H9 (cell line): ENCODE measurements at regions not wholly inside any gene's neighbourhood (a gene's known extent, or its start where the extent isn't known, plus 50 kb on each side); places are given as distances from the start of the nearest gene placed in this dataset.

ENCODE experiments used
- DNase-seq: peaks from one replicate; pipeline ENCODE4 v3.0.0-alpha.2; 2017
- H2AFZ ChIP-seq: one replicate; pipeline ENCODE4 v1.6.1; 2013; ENCODE audit warnings: mild to moderate bottlenecking, low read length, control low read depth, moderate library complexity
- H2AK5ac ChIP-seq: 2 replicates; pipeline ENCODE4 v1.6.1; 2013; ENCODE audit warnings: low read length, control low read depth, mixed read lengths; ENCODE audit not compliant: insufficient read length
- H2BK120ac ChIP-seq: one replicate; pipeline ENCODE4 v1.6.1; 2013; ENCODE audit warnings: low read depth, mild to moderate bottlenecking, low read length, control low read depth, inconsistent platforms; ENCODE audit not compliant: poor library complexity, severe bottlenecking
- H2BK12ac ChIP-seq: 2 replicates; pipeline ENCODE4 v1.6.1; 2013; ENCODE audit warnings: low read length, control low read depth, mixed read lengths, low read depth; ENCODE audit not compliant: insufficient read length
- H2BK15ac ChIP-seq: 2 replicates; pipeline ENCODE4 v1.6.1; 2013; ENCODE audit warnings: low read depth, low read length, control low read depth
- H2BK20ac ChIP-seq: one replicate; pipeline ENCODE4 v1.6.1; 2013; ENCODE audit warnings: low read depth, mild to moderate bottlenecking, low read length, control low read depth, inconsistent platforms; ENCODE audit not compliant: poor library complexity, severe bottlenecking
- H2BK5ac ChIP-seq: 2 replicates; pipeline ENCODE4 v1.6.1; 2013; ENCODE audit warnings: low read length, control low read depth, mixed read lengths; ENCODE audit not compliant: insufficient read length
- H3K14ac ChIP-seq: 2 replicates; pipeline ENCODE4 v1.6.1; 2013; ENCODE audit warnings: low read length, control low read depth; ENCODE audit not compliant: insufficient read depth
- H3K18ac ChIP-seq: 2 replicates; pipeline ENCODE4 v1.6.1; 2013; ENCODE audit warnings: low read depth, mild to moderate bottlenecking, mixed read lengths, low read length, control low read depth; ENCODE audit not compliant: insufficient read length
- H3K23ac ChIP-seq: 2 replicates; pipeline ENCODE4 v1.6.1; 2013; ENCODE audit warnings: low read length, control low read depth, mixed read lengths, low read depth; ENCODE audit not compliant: insufficient read length
- H3K23me2 ChIP-seq: 2 replicates; pipeline ENCODE4 v1.6.1; 2013; ENCODE audit warnings: low read depth, mild to moderate bottlenecking, mixed read lengths, low read length, control low read depth; ENCODE audit not compliant: insufficient read length, poor library complexity, severe bottlenecking
- H3K27ac ChIP-seq: 2 replicates; pipeline ENCODE4 v1.5.1; 2013; ENCODE audit warnings: low read length, control low read depth, mixed read lengths, low read depth; ENCODE audit not compliant: insufficient read length
- H3K27me3 ChIP-seq: 2 replicates; pipeline ENCODE4 v1.6.1; 2013; ENCODE audit warnings: low read length, control low read depth, inconsistent platforms; ENCODE audit not compliant: insufficient read depth
- H3K4ac ChIP-seq: 2 replicates; pipeline ENCODE4 v1.6.1; 2013; ENCODE audit warnings: low read depth, mild to moderate bottlenecking, control low read depth, inconsistent platforms, low read length, moderate library complexity
- H3K4me1 ChIP-seq: 2 replicates; pipeline ENCODE4 v1.6.1; 2013; ENCODE audit warnings: low read length, control low read depth, inconsistent platforms; ENCODE audit not compliant: insufficient read depth
- H3K4me2 ChIP-seq: 2 replicates; pipeline ENCODE4 v1.6.1; 2013; ENCODE audit warnings: low read length, control low read depth, mixed read lengths; ENCODE audit not compliant: insufficient read length, insufficient read depth
- H3K56ac ChIP-seq: 2 replicates; pipeline ENCODE4 v1.6.1; 2013; ENCODE audit warnings: low read depth, mild to moderate bottlenecking, mixed read lengths, low read length, control low read depth; ENCODE audit not compliant: insufficient read length
- H3K79me1 ChIP-seq: 2 replicates; pipeline ENCODE4 v1.6.1; 2013; ENCODE audit warnings: low read depth, mild to moderate bottlenecking, moderate library complexity, low read length, control low read depth, inconsistent platforms; ENCODE audit not compliant: insufficient read depth, poor library complexity, severe bottlenecking
- H3K79me2 ChIP-seq: 2 replicates; pipeline ENCODE4 v1.6.1; 2013; ENCODE audit warnings: low read length, control low read depth, inconsistent platforms; ENCODE audit not compliant: insufficient read depth
- H3K9ac ChIP-seq: 2 replicates; pipeline ENCODE4 v1.6.1; 2013; ENCODE audit warnings: low read length, control low read depth, mixed read lengths; ENCODE audit not compliant: insufficient read length; ENCODE audit errors: extremely low read depth
- H3K9me3 ChIP-seq: one replicate; pipeline ENCODE4 v1.6.1; 2013; ENCODE audit warnings: low read depth, low read length, inconsistent platforms; ENCODE audit not compliant: control insufficient read depth
- H3T11ph ChIP-seq: one replicate; pipeline ENCODE4 v1.6.1; 2013; ENCODE audit warnings: mild to moderate bottlenecking, low read length, control low read depth, inconsistent platforms
- H4K20me1 ChIP-seq: one replicate; pipeline ENCODE4 v1.6.1; 2013; ENCODE audit not compliant: control insufficient read depth, insufficient read length, insufficient read depth
- H4K5ac ChIP-seq: 2 replicates; pipeline ENCODE4 v1.6.1; 2013; ENCODE audit warnings: low read depth, mild to moderate bottlenecking, mixed read lengths, low read length, control low read depth; ENCODE audit not compliant: insufficient read length
- H4K8ac ChIP-seq: replicated peaks from 2 replicates; pipeline ENCODE4 v1.6.1; 2013; ENCODE audit warnings: low read length, control low read depth, mixed read lengths, low read depth; ENCODE audit not compliant: insufficient read length
- H4K91ac ChIP-seq: 2 replicates; pipeline ENCODE4 v1.6.1; 2013; ENCODE audit warnings: low read depth, mild to moderate bottlenecking, moderate library complexity, mixed read lengths, low read length, control low read depth; ENCODE audit not compliant: insufficient read length
- H3K27ac Mint-ChIP-seq, 3 experiments: 2 replicates in 2 of 3; 3 replicates in 1 of 3; pipeline ENCODE4 v1.8.0; 2020 to 2021; ENCODE audit warnings: mixed read lengths in 3 of 3, mild to moderate bottlenecking in 1 of 3, moderate library complexity in 1 of 3
- H3K27me3 Mint-ChIP-seq: 2 replicates; pipeline ENCODE4 v1.8.0; 2021; ENCODE audit warnings: low read depth, mild to moderate bottlenecking, moderate library complexity, mixed read lengths
- H3K36me3 Mint-ChIP-seq, 3 experiments: 2 replicates in 2 of 3; 3 replicates in 1 of 3; pipeline ENCODE4 v1.8.0; 2020 to 2021; ENCODE audit warnings: low read depth in 3 of 3, mixed read lengths in 3 of 3; ENCODE audit not compliant: insufficient read depth in 1 of 3
- H3K4me1 Mint-ChIP-seq, 2 experiments: 2 replicates each; pipeline ENCODE4 v1.8.0; 2020; ENCODE audit warnings: mixed read lengths in 2 of 2
- H3K4me3 Mint-ChIP-seq, 2 experiments: 2 replicates in 1 of 2; 3 replicates in 1 of 2; pipeline ENCODE4 v1.8.0; 2020 to 2021; ENCODE audit warnings: mild to moderate bottlenecking in 2 of 2, mixed read lengths in 2 of 2, moderate library complexity in 1 of 2
- H3K9me3 Mint-ChIP-seq, 2 experiments: 2 replicates in 1 of 2; 3 replicates in 1 of 2; pipeline ENCODE4 v1.8.0; 2020; ENCODE audit warnings: mild to moderate bottlenecking in 2 of 2, mixed read lengths in 2 of 2, moderate library complexity in 1 of 2
- WGBS: extraction: QIAGEN DNeasy Blood & Tissue Kit; methylation state at CpG from one replicate; pipeline ENCODE4 v1.1.7; 2013; ENCODE audit warnings: missing lambda C conversion rate, low lambda C conversion rate, mixed read lengths; ENCODE audit not compliant: insufficient read length; ENCODE audit errors: extremely low coverage; 5-methylcytosine and 5-hydroxymethylcytosine counted together
- TF ChIP-seq, protein P1 (sequence below): fragments of 200-600 bp; sonication (generic); conservative IDR thresholded peaks from 3 replicates; pipeline ENCODE4 v1.8.0; 2021; ENCODE audit warnings: antibody characterized with exemption, mild to moderate bottlenecking

DNA sequence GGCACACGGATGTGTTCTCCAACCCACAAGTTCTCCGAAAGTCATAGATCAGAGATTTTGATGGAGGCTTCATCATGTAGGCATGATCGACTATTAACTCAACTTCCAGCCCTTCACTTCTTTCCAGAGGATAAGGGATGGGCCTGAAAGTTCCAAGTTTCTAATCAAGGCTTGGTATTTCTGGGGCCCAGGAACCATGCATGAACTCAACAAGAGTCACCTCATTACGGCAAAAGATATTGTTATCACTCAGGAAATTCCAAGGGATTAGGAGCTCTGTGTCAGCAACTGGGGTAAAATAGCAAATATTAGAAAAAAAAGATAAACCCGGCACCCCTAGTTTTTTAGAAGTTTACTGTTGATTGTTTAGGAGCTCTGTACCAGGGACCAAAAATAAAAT is 240.1 kb upstream of the PPP1R2C start:
- Histone ChIP-seq H4K5ac (no peak overlapping the region), H3T11ph (no peak overlapping the region), H4K8ac (no peak overlapping the region), H3K23me2 (no peaks in the 10 kb centered on the region), H2AFZ (no peak overlapping the region), H4K20me1 (no peaks in the 10 kb centered on the region), H2BK120ac (no peak overlapping the region), H4K91ac (no peak overlapping the region), H3K23ac (no peak overlapping the region), H3K14ac (no peak overlapping the region), H3K4me2 (no peak overlapping the region), H2BK5ac (no peak overlapping the region), H2BK15ac (no peak overlapping the region), H2BK12ac (no peak overlapping the region), H3K4ac (no peak overlapping the region), H3K27ac (no peak overlapping the region), H3K27me3 (no peaks in the 10 kb centered on the region), H3K79me2 (no peaks in the 10 kb centered on the region), H3K56ac (no peak overlapping the region), H3K18ac (no peak overlapping the region), H2AK5ac (no peak overlapping the region), H3K9ac (no peak overlapping the region), H3K4me1 (no peaks in the 10 kb centered on the region), H3K9me3 (no peaks in the 10 kb centered on the region), H2BK20ac (no peak overlapping the region), H3K79me1 (no peaks in the 10 kb centered on the region)
- no peaks in the 10 kb centered on the region for H3K27me3 Mint-ChIP-seq
- no peak overlapping the region for H3K4me3 Mint-ChIP-seq
- H3K27ac Mint-ChIP-seq = no peak overlapping the region
- DNase-seq = no peak
- peaks cover 24 to 52% (median 33%) of the 10 kb centered on the region in 3 experiments for H3K36me3 Mint-ChIP-seq
- peaks cover 24 to 76% of the 10 kb centered on the region in 2 experiments for H3K9me3 Mint-ChIP-seq
- WGBS = no CpG with 5 or more reads among the region's 5 CpGs
- peaks cover 7 to 11% of the 10 kb centered on the region in 2 experiments for H3K4me1 Mint-ChIP-seq
- TF ChIP-seq, protein P1, sequence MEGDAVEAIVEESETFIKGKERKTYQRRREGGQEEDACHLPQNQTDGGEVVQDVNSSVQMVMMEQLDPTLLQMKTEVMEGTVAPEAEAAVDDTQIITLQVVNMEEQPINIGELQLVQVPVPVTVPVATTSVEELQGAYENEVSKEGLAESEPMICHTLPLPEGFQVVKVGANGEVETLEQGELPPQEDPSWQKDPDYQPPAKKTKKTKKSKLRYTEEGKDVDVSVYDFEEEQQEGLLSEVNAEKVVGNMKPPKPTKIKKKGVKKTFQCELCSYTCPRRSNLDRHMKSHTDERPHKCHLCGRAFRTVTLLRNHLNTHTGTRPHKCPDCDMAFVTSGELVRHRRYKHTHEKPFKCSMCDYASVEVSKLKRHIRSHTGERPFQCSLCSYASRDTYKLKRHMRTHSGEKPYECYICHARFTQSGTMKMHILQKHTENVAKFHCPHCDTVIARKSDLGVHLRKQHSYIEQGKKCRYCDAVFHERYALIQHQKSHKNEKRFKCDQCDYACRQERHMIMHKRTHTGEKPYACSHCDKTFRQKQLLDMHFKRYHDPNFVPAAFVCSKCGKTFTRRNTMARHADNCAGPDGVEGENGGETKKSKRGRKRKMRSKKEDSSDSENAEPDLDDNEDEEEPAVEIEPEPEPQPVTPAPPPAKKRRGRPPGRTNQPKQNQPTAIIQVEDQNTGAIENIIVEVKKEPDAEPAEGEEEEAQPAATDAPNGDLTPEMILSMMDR = no peak
